CD4-positive, alpha-beta T cell treated with Interferon alpha-2 for 1 hour (primary cell): ENCODE measurements at regions not wholly inside any gene's neighbourhood (a gene's known extent, or its start where the extent isn't known, plus 50 kb on each side); places are given as distances from the start of the nearest gene placed in this dataset.
"Not testable (repeated sequence)": the region's sequence is repeated elsewhere in the genome, so short reads cannot be mapped to it uniquely, and the experiment has no call there.

Source experiments
- DNase-seq, 2 donors: peaks; one replicate each; pipeline ENCODE4 v3.0.0-alpha.2; 2020 to 2022

DNA sequence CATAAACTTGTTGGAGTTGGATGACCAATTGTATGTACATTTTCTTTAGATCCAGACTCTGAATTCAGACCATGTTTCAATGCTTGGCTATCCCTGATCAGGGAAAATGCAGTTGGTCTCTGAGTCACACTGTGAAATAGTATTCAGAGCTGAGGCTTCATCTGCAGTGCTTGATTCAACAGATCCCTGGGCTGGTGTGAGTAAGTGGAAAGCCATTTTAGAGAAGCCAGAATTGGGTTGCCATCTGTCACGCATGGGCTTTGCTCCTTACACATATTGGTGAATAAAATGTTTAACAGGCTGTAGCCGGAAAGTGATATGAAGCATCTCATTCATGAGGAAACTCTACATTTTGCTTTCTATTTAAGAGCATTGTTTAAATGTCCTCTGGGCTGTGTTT, 50.0 kb upstream of the ACYP2 start:
- DNase-seq: no peak

DNA sequence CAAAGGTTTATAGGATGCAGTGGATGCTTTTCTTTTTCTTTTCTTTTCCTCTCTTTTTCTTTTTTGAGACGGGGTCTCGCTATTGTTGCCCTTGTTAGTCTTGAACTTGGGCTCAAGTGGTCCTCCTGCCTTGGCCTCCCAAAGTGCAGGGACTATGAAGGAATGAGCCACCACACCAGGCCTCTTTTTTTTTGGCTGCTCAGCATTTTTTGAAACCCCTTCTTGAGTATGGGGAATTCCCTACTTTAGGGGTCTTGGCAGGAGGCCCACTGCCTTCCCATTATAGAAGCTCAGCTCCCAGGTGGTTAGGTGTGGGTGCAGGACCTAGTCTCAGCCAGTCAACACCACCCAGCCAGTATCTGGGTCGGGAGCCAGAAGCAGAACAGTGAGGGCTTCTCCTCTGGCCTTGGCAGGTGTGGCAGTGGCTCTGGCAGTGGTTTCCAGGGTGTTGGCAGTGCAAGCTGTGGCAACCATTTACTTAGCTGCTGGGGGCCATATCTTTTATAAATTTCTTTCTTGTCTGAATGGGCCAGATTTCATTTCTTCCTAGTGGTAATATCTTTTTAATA, 51.4 kb upstream of the ACYP2 start:
- DNase-seq: no peak

DNA sequence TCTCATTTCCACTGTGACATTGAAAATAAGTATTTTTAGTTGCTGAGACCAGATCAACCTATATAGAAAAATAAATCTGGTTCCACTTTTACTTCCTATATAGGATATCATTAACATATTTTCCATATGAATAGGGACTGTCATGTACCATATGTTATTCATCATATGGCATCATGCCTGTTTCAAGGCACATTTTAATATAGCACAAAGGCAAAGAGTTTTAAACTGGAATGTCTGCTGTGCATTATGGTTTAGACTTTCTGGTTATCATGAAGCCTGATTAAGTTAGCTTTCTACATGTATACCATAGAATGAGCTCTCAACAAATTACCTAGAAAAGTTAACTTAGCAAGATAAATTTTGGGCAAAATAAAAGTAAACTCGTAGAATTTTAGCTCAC, 53.0 kb upstream of the ACYP2 start:
- DNase-seq: no peak

DNA sequence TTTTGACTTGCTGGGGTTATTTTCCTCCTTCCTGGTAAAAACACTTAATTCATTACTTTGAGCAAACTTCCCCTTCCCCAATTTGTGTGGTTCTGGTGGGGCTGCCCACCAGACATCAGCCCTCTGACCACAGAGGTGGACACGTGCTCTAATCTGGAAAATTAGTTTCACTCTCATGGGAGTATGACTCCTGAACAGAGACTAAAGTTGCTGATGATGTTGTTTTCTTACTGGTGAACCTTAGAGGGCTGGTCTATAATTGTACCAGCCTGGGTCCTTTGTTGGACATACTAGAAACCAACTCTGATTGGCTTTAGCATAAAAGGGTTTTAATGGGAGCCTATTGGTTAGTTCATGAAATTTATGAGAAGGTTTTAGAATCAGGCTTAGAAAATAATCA, 54.1 kb upstream of the ACYP2 start:
- DNase-seq: no peak

DNA sequence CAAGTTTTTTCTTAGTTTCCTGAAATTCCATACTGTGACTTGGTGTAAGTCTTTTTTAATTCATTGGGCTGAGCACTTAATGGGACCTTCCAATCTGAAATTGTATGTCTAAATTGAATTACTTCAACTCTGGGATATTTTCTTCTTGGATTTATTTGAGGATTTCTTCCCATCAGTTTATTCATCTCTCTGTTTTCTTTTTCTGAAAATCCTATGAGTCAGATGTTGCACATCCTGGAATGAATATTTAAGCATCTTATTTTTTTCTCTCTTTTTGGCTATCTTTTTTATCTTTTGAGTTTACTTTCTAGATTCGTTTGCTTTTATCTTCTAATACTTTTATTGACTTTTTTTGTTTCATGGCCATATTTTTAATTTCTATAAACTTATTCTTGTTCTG, 55.4 kb upstream of the ACYP2 start:
- no peak for DNase-seq

DNA sequence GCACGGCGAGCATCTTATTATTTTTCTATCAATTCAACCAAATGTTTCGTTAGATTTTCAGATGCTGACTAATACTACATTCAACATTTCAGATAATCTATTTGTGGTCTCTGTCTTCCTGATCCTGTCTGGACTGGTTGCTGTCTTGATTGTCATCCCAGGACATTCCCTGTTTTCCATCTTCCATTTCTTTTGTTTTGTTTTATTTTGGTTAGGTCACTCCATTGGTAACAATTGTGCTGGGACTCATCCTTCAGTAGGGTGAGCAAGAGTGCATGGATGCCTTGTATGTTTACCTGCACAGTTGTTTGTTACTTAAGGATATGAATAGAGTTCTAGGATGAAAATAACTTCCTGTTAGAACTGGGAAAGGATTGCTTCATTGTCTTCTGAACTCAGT, 55.9 kb upstream of the ACYP2 start:
- no peak for DNase-seq

DNA sequence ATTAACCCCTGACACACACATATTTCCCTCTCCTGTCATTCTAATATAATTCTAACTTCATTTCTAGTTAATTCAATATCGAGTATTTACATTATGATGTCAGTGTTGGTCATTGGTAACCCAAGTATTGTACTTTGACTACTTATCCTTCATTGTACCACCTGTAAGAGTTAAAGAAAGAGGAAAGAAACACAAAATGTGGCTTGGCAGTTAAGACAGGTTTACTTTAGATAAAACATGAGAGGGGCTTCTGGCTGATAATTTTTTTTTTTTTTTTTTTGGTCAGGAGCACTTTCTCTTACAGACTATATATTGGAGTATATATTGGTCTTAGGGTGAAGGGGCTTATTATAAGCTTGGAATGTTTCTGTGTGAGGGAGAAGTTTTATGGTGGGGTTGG, 57.0 kb upstream of the ACYP2 start:
- no peak for DNase-seq

DNA sequence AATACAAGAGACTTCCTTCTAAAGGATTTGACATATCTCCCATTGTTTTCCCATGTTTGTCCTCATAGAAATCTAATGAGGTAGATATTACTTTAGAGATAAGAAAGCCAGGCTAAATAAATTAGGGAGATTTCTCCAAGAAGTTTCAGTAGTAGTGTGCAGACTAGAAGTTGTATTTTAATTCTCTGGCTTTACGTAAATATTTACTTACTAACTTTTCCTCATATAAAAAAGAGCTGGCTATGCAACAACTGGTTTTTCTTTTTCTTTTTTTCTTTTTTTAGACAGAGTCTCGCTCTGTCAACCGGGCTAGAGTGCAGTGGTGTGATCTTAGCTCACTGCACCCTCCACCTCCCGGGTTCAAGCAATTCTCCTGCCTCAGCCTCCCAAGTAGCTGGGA, 60.6 kb upstream of the ACYP2 start:
- no peak for DNase-seq

DNA sequence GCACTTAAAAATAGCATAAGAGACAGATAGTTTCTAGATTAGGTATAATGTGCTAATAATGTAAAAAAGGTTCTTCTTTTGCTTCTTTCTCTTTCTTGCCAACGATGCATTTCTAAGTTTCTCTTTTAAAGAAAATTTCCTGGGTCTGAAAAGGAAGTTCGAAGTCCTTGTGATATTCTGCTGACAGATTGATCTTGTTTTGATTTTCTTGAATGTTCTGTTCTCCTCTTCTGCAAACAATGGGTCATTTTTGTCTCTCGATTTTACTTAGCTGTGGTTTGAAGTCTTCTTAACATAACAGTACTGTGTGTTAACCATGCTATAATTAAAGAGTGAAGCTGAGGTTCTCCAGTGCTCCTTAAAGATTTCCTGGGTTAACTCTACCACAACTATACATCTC, 61.1 kb upstream of the ACYP2 start:
- DNase-seq: peak in 1 of 2 donors; percentile 2

DNA sequence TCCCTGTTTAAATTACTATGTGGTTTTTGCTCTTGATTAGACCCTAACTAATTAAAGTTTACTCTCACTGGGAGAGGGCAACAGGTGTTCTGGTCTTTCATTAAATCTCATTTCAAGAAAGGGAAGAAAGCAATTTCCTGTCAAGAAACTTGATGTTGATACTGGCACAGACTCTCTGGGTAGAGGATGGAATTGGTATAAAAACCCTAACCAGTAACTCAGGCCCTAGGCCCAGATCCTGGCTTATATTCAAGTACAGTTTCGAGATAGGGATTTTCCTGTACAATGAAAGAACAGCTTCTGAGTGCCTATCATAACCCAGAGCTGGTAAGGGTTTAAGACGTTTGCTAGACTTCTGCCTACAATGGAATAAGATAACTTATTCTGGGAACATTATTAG, 61.6 kb upstream of the ACYP2 start:
- DNase-seq: peak in 1 of 2 donors; percentile 3

DNA sequence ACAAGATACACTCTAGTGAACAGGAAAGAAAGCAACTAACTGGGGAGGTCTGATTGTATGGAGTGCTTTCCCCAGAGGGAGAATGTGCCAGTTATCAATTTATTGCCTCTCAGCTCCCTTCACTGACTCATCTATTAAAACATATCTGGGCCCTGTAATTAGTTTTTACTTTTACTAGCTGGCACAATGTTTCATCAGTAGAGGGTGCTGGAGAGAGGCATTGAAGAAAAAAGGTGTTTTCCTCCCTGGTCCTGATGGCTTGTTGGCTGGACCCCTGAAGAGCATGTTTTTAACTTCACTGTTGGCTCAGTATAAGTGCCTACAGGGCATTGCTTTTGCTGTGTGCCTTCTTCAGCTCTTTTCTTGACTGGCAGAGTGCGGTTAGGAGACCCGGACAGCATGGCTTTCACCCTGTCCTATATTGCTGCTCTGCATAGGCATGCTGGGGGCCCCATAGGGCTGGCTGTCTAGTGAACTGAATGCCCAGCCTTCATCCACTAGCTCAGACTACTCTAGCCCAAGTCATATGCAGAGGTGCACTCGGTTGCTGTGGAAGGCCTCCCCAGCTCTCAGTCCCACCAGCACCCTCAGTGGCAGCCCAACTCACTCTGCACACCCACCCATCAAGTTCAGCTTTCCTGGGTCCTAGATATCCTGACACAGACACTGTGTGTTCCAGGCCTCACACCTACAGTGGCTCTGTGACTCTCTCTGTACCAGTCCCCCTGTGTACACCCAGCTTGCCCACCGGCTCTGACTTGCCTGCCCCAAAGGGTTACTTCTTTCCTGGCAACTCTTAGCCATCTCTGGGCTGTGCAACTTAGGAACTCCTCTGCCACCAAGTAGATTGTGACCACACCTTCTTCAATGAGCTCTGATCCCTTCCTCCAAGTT, 62.3 kb upstream of the ACYP2 start:
- peak in 1 of 2 donors; percentile 22 for DNase-seq

DNA sequence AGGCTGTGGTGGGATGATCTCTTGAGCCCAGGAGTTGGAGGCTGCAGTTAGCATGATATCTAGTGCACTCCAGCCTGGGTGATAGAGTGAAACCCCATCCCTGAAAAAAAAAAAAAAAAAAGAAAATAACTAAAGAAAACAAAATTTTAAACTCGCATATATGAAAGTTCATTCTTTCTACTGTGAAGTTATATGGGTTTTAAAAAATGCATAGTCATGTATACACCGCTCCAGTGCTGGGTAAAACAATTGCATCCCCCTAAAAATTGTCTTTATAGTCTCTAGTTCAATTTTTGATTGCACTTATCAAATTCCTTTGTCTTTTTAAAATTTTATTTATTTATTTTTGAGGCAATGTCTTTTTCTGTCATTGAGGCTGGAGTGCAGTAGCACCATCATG, 65.0 kb upstream of the ACYP2 start:
- no peak for DNase-seq

DNA sequence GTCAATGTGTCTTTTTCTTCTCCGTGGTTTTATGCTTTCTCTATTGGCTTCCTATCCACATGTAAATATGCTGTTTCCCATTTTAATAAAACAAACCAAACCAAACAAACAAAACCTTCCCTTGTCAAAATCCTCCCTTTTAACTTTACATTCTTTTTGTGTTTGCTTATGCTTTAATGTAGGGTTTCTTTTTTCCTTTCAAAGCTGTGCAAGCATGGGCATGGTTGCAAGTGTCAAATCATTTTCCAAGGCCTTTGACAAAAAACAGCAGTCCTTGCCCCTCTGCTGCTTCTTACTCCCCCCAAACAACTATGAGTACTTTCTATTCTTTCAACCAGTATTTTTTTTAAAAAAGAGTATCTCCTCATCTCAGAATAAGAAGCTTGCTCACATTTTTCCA, 66.0 kb upstream of the ACYP2 start:
- DNase-seq: no peak

DNA sequence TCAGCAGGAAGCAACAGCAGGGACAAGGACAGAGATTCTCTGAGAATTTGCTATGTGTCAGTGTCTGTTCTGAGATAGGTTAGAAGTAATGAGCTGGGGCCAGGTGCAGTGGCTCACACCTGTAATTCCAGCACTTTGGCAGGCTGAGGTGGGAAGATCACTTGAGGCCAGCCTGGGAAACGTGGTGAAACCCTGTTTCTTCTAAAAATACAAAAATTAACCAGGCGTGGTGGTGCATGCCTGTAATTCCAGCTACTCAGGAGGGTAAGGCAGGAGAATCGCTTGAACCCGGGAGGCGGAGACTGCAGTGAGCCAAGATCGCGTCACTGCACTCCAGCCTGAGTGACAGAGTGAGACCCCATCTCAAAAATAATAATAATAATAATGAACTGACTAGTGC, 66.5 kb upstream of the ACYP2 start:
- DNase-seq: not testable (repeated sequence)

DNA sequence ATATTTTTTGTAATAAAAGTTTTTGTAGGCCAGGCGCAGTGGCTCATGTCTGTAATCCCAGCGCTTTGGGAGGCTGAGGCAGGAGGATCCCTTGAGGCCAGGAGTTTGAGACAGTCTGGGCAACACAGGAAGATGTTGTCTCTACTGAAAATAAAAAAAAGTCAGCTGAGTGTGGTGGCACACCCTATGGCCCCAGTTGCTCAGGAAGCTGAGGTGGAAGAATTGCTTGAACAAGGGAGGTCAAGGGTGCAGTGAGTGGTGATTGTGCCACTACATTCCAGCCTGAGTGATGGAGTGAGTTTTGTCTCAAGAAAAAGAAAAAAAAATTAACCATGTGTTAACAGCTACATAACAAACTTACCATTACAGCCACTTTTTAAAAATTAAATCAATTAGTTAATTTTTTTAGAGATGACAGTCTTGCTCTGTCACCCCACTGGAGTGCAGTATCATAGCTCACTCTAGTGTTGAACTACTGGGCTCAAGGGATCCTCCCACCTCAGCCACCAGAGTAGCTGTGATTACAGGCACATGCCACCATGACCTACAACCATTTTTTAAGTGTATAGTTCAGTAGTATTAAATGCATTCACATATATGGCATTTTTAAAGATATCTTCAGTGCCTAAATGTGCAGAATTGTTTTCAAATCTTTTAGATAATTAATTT, 67.2 kb upstream of the ACYP2 start:
- DNase-seq: peak in 1 of 2 donors; percentile 35

DNA sequence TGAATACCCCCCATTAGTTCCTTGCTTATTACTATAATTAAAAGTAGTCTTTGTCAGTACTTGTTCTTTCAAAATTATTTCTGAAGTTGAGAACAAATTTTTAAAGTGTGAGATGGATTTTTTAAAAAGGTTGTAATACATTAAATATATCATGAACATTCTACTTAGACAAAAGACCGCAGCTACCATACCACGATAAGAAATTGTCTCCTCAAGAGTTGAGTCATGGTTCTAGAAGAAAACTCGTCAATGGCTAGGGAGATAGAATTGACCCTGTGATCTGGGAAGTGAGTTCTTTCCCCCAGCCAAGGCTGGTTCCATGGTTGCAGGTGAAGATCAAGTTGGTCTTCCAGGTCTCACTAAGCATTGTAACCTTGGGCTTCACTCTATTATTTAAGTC, 67.8 kb upstream of the ACYP2 start:
- DNase-seq: no peak

DNA sequence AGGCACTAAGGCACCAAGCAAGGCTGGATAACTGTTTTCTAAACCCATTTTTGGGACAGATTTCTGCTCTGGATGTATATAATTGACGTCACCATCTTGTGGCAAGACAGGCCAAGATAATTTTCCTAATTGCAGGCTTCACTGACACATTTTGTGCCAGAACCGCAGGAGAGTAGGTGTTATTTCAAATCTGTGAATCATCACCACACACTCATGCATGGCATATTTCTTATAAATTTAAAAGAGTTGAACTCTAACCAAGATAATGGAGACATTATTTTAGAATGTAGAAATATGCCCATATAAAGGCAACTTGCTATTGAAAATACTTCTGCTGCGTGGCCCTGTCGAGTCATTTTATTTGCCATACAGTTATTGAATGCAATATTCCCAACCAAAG, 68.3 kb upstream of the ACYP2 start:
- DNase-seq: no peak

DNA sequence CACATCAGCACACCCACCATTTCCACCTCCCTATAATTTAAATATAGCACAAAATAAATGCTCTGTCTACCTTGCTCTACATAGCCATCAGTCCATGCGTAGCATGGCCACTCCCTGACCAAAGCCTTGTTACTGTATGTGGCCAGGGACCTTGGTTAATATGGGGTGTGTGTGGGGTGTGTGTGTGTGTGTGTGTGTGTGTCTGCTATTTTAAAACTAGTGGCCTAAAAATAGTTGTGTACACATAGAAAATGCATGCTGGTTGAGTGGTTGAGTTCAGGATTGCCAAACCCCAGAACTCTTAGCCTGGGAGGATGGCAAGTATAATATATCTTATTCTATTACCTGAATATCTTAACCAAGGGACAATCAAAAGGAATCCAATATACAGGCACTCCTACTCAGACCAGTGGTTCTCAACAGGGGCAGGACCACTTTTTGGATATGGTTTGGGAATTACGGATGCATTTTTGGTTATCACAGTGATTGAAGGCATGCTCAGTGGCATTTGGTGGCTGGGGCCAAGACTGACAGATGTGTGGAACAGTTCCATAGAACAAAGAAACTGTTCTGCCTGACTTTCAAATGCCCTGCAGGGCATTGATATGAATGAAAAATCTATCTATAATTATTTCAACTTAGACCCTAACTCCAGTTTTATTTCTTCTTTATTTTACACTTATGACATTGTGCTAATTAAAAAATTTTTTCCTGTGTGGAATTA, 72.3 kb upstream of the PSME4 start:
- no peak for DNase-seq

DNA sequence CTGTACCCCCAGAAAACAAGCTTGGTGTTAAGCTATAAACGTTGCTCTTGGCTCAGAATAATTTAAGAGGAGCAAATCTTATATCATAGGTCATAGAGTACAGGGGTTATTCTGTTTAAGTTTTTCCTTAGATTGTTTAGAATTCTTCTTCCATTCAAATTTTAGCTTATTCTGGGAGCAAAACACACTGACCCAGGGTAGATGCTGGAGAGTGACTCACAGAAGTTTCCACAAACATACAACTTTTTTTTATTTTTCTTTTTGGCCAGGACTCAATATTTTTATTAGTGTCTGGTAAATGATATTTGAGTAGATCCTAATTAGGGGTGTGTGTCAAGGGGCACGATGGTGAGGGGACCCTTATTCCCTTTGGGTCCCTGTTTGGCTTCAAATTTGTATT, 71.5 kb upstream of the PSME4 start:
- no peak for DNase-seq

DNA sequence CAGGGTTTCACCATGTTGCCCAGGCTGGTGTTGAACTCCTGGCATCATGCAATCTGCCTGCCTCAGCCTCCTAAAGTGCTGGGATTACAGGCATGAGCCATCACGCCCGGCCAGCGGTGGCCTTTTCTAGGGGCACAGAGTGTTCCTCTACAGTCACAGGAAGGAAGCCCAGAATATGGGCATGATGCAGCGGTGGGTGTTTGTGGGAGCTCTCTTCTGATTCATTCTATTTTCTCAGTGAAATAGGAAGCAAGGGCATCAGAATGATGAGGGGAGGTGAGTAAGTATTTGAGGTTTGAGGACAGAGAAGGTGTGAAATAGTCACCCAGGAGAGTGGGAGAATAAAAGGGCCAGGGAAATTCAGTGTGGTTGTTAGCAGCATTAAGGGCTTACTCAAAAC, 70.3 kb upstream of the PSME4 start:
- DNase-seq: peak in 1 of 2 donors; percentile 30

DNA sequence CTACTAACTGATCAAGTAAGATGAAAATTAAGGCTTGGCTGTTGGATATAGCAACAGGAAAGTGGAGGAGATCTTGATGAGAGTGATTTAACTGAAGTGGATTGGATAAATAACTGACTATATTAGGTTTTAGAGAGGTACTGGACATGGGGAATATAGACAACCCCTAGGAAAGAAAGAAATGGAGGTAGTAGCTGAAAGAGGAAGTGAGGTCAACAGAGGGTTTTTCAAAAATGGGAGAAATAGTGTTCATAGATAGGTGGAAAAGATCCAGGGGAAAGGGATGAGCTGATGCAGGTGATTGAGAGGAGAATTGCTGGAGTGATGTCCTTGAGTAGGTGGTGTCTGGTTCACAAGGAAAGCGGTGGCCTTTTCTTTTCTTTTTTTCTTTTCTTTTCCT, 69.9 kb upstream of the PSME4 start:
- no peak for DNase-seq

DNA sequence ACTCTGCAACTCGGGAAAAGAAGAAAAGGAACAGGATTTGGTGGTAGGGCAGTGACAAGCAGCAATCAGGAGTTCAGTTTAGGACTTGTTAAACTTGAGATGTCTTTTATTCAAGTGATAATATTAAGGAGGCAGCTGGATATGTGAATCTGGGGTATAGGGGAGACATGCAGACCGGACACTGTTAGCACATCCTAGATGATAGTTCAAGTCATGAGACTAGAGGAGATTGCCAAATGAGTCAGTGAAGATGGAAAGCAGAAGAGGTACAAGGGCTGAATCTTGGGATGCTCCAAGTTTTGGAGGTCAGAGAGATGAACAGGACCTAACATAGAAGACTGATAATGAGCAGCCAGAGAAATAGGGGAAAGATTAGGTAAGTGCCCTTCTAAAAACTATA, 69.5 kb upstream of the PSME4 start:
- DNase-seq: no peak

DNA sequence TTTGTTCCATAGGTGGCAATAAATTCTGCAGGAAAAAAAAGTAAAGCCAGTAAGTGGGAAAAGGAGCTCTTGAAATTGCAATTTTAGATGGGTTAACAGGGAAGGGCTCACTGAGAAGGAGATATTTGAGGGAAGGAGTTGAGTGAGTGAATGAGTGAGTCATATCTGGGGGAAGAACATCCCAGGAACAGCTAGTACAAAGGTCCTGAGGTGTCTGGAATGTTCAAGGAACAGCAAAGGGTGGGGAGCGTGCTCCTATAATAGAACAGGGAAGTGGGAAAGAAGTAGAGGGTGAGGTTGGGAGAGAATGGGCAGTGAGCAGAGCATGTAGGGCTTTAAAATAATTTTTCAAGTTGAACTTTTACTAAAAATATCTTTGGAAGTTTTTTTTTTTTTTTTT, 68.0 kb upstream of the PSME4 start:
- no peak for DNase-seq

DNA sequence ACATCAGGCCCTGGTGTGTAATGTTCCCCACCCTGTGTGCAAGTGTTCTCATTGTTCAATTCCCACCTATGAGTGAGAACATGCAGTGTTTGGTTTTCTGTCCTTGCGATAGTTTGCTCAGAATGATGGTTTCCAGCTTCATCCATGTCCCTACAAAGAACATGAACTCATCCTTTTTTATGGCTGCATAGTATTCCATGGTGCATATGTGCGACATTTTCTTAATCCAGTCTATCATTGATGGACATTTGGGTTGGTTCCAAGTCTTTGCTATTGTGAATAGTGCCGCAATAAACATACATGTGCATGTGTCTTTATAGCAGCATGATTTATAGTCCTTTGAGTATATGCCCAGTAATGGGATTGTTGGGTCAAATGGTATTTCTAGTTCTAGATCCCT, 60.5 kb upstream of the PSME4 start:
- not testable (repeated sequence) for DNase-seq
